ENCODE measurements at regions not wholly inside any gene's neighbourhood (a gene's known extent, or its start where the extent isn't known, plus 50 kb on each side); places are given as distances from the start of the nearest gene placed in this dataset.

DNA sequence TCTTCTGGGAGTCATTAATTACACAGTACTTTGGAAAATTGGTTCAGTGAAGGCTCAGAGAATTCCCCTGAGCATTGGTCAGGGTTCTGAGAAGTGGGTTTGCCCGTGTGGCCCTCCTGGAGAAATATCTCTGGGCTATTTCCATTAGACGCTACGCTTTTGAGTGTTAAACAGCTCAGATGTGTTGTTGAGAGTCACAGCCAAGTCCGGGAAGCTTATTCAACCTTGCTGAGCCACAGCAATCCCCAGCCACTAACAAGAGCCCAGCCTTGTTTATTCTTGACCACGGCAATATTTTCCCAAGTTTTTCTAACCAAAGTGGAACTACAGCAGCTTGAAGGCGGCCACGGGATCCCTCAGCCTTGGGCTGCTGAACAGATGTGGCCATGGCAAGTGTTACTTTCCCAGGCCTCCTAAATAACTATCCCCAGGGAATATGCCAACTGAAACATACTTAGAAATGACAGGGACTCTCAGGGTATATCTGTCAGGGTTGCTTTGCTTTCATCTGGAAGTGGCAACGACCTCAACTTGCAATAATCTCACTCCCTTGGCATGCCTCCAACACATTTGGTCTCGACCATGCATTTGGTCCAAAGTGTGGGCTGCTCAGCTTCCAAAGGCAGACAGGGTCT lies 214.7 kb downstream of the EMX2 start:
- TF ChIP-seq CTCF (IDR thresholded peaks at IDR 0.05), result no peak
- TF ChIP-seq EP300 (IDR thresholded peaks at IDR 0.05), result no peak
